ENCODE measurements at regions not wholly inside any gene's neighbourhood (a gene's known extent, or its start where the extent isn't known, plus 50 kb on each side); places are given as distances from the start of the nearest gene placed in this dataset.

- Histone ChIP-seq H3K4me2 (ENCODE audit: insufficient read depth, low read length) (no peak overlapping the region), H3K9ac (replicated peaks; ENCODE audit: extremely low read depth, insufficient read depth, low read length) (no peak overlapping the region), H3K79me2 (ENCODE audit: control insufficient read depth, insufficient read depth, low read length) (no peaks in the 10 kb centered on the region), H3K4me3 (replicated peaks in 1 of 3; ENCODE audit: insufficient read depth in 1 of 3, low read depth in 1 of 3, low read length in 3 of 3) (no peak overlapping the region), H2AFZ (ENCODE audit: low read depth, low read length) (no peak overlapping the region), H3K27me3 (ENCODE audit: control insufficient read depth in 2 of 2, insufficient read depth in 2 of 2, low read length in 2 of 2) (no peaks in the 10 kb centered on the region), H3K9me3 (replicated peaks; ENCODE audit: control insufficient read depth, insufficient read depth, low read length) (no peaks in the 10 kb centered on the region), H3K36me3 (ENCODE audit: control insufficient read depth in 2 of 2, extremely low read depth in 1 of 2, insufficient read depth in 2 of 2, low read length in 2 of 2) (no peaks in the 10 kb centered on the region), H3K27ac (ENCODE audit: insufficient read depth, low read depth, low read length) (no peak overlapping the region), H3K4me1 (ENCODE audit: control insufficient read depth, extremely low read depth, insufficient read depth, low read length) (no peaks in the 10 kb centered on the region), H3K9me1 (replicated peaks; ENCODE audit: control insufficient read depth, extremely low read depth, insufficient read depth, low read length) (no peaks in the 10 kb centered on the region), H4K20me1 (replicated peaks; ENCODE audit: control insufficient read depth, extremely low read depth, insufficient read depth, low read length) (no peaks in the 10 kb centered on the region)
- dilution Hi-C loops (cut with MboI; ENCODE audit: extremely low pct_ligation_motif_present, low sequenced_read_pairs) (no loop called here), intact Hi-C loops (cut with micrococcal nuclease) (no loop called here)
- TF ChIP-seq POLR2AphosphoS5 (IDR thresholded peaks at IDR 0.05; ENCODE audit: insufficient read depth, low read depth, low read length) (no peak), GATA2 (IDR thresholded peaks at IDR 0.05; ENCODE audit: insufficient read depth, insufficient read length, low read depth, low read length) (no peak), JUN (IDR thresholded peaks at IDR 0.05; ENCODE audit: borderline replicate concordance, insufficient read depth, insufficient read length, low read depth) (no peak), MYC (IDR thresholded peaks at IDR 0.05; ENCODE audit: low read depth, low read length) (no peak), FOS (IDR thresholded peaks at IDR 0.05; ENCODE audit: borderline replicate concordance, insufficient read depth, low read length) (no peak), POLR2A (IDR thresholded peaks at IDR 0.05; ENCODE audit: low read depth, low read length) (no peak), EZH2 (IDR thresholded peaks at IDR 0.05; ENCODE audit: borderline replicate concordance, low read depth, low read length, severe bottlenecking) (no peak)
- TF ChIP-seq, protein P1, sequence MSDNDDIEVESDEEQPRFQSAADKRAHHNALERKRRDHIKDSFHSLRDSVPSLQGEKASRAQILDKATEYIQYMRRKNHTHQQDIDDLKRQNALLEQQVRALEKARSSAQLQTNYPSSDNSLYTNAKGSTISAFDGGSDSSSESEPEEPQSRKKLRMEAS (IDR thresholded peaks at IDR 0.05; ENCODE audit: insufficient read depth, insufficient read length): no peak
- TF ChIP-seq, protein P2, sequence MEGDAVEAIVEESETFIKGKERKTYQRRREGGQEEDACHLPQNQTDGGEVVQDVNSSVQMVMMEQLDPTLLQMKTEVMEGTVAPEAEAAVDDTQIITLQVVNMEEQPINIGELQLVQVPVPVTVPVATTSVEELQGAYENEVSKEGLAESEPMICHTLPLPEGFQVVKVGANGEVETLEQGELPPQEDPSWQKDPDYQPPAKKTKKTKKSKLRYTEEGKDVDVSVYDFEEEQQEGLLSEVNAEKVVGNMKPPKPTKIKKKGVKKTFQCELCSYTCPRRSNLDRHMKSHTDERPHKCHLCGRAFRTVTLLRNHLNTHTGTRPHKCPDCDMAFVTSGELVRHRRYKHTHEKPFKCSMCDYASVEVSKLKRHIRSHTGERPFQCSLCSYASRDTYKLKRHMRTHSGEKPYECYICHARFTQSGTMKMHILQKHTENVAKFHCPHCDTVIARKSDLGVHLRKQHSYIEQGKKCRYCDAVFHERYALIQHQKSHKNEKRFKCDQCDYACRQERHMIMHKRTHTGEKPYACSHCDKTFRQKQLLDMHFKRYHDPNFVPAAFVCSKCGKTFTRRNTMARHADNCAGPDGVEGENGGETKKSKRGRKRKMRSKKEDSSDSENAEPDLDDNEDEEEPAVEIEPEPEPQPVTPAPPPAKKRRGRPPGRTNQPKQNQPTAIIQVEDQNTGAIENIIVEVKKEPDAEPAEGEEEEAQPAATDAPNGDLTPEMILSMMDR (IDR thresholded peaks at IDR 0.05; ENCODE audit: extremely low read depth in 1 of 2, insufficient read depth in 1 of 2, low read depth in 1 of 2, low read length in 2 of 2): no peak
- ChIA-PET POLR2A (no interaction called here), CTCF (interaction anchor here (1.6 kb wide), 1 partner anchor 9 kb away, joined by 3 read pairs; no protein-coding TSS in a partner anchor)
- no peak for DNase-seq (ENCODE audit: low read depth, low spot score)
- no peak for FAIRE-seq
- BruUV-seq (replicated peaks): no TSS peak
Observed at GRCh38 chr21:28763809-28764418, 228.8 kb downstream of the LTN1 start.
